DMS53 (cell line): ENCODE measurements at regions not wholly inside any gene's neighbourhood (a gene's known extent, or its start where the extent isn't known, plus 50 kb on each side); places are given as distances from the start of the nearest gene placed in this dataset.

Experiments used
- DNase-seq: peaks from one replicate; lab custom pipeline; 2025; lab: John Stamatoyannopoulos, UW

- DNase-seq: no peak
Observed at GRCh38 chr1:193726722-193727121, 540.3 kb upstream of the B3GALT2 start.

DNA sequence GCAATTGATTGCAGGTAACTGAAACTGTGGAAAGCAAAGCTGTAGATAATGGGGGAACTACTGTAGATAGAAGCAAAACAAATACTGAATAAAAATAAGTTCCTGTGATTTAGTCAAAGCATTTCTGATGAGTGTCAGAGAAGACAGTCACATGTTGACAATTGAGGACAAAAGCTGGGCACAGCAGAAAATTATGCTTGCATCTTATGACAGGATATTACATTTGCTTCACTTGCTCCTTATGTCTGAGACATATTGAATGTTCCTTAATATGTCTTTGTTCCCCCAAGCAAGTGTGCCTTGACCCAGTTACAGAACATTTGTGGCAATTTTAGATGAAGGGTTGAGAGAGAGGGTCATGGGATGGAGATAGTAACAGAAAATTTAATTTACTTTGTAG lies 526.0 kb upstream of the B3GALT2 start:
- no peak for DNase-seq

DNA sequence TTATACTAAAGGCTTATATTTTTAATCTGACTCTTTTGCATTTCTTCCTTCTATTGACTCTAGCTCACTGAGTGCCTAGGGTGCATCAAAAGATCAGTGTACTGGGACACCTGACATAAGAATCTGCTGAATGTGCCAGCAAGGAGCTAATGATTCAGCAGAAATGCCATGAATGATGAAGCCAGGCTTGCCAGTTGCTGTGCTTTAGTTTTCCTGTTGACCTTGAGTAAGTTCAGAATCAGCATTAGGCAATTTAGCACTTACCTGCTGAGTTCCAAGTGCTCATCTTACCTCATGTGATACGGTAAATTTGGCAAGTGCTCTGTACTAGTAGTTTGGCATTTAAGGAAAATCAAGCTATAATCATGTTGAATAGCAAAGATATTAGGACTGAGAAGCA lies 523.2 kb upstream of the B3GALT2 start:
- DNase-seq: no peak

DNA sequence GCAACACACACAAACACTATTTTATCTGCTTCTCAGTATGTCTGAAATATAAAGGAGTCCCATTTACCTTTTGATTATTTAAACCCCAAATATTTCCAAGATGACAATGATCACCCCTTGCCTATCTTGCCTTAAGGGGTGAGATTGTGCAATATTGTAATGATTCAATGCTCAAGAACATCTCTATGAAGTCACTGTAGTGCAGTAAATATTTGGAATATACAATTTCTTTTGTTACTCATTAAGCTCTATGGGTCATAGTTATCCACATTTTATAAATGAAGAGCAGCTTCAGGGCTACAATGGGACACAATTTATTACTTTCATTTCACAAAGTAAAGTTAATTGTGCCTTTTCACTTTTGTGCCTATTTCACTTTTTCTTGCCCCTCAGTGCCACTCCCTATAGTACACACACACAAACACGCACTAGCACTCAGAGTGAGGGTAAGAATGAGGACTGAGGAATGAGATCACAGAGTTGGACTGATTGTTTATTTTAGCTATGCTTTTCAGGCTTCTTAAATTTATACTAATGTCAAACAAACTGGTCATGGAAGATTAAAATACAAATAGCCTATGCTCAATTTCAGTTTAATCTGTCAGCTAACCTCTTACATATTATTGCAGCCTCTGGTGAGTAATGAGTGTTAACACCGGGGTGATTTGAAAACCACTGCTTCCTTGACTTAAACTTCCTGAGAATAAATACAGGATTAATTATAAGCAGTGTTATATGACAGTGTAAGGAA lies 521.0 kb upstream of the B3GALT2 start:
- peak; percentile 64 for DNase-seq

DNA sequence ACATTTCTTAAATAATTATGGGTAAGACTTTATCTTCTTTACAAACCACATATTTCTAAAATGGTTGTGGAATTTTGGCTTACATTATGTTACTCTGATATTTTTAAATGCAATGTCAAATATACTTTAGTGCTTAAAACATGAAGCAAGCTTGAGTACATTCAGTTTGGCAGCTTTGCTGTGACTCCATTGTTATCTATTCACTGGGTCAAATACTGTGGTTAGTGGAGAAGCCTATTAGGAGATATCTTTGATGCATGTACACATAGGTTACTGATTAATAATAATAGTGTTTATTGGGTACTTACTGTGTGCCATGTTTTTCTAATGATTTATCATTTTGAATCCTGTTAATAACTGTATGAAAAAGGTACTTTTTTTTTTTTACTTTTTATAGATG lies 520.4 kb upstream of the B3GALT2 start:
- no peak for DNase-seq

- DNase-seq: no peak
Observed at GRCh38 chr1:193705554-193705981, 519.2 kb upstream of the B3GALT2 start.

DNA sequence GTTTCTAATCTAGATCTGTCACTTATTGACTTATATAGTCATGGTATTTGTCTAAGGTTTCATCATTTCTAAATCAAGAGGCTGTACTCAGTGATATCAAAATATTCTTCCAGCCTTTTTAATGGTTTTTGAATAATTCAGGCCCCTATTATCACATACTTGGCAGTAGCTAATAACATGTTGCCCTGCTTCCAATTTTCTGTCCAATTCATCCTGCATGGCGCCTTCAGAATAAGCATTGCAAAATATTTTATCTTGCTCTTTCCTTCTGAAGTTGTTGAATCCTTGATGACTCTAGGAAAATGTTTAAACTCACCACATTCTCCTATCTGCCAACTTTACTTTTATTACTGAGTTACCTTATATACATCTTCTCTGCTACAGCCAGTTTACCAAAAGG lies 517.2 kb upstream of the B3GALT2 start:
- DNase-seq: no peak

DNA sequence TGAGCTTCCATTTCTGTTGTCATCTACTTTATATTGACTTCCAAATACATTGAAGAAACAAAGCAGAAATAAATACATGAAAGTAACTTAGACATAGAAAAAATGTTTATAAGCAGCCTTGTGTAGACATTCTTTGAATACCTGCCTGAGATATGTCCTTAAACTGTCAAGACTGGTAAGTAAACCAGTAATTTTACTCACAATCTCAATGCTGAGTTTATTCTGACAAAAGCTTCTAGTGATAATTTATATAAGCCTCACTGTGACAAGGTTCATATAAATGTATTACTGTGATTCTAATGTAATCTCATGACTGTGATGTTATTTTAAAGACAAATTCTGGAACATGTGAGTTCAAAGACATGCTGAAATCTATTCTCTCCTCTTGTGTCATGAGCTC lies 516.7 kb upstream of the B3GALT2 start:
- no peak for DNase-seq

DNA sequence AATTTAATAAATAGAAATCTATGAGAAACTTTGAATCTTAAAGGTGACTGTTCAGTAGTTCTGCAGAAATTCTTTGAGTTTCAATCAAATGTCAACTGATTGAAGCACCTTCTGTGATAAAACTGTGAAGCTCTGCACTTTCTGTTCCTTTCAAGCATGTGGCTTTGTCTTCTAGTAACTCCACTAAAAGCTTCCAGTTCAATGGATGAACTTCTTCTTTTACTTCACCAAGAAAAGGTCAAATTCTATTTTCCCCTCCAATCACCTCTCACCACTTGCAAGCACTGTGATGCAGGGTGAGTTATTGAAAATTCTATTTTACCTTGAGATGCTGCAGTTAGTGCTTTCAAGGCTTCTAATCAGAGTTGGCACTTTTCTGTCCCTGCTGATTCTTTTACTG lies 515.3 kb upstream of the B3GALT2 start:
- DNase-seq: no peak

DNA sequence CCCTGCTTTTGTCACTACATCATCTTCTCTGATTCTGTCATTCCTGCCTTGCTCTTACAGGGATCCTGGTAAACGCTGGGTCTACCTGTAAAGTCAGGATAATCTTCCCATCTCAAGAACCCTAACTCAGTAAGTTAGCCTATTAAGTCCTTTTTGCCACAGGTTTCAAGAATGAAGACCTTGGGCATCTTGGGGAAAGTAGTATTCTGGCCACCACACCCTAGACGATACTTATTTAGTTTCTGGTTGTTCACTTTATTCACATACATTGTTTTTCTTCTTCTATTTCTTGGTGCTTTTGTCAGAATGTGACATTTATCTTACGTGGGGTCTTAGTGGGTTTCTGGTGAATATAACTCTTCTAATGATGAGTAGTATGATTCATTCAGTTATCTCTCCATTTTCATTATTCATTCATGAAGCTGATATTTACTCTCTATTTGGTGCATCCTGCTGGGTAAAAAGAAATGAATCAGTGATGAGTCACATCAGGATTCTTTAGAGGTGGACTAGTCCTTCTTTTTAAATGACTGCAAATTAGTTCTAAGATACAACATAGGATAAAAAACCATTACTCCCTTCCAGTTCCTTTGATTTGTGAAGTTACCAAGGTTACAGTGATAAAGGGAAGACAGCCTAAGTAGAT lies 514.4 kb upstream of the B3GALT2 start:
- DNase-seq: peak; percentile 56

DNA sequence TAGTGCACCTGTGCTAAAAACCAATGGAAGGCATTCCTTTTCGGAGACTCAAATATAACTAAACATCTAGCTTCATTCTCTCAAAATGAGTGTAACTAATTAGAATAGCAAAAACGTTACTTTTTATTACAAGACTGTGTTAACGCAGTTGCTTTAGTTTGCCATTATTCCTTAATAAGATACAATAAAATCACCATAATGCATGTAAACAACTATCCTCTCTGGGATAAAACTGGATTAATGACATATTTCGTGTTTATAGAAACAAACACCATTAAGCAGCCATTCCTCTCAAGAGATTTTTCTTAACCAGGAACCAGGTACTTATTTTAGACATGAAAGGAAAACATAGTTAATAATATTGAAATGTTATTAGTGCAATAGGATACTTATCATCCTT lies 512.8 kb upstream of the B3GALT2 start:
- DNase-seq: no peak

- peak; percentile 59 for DNase-seq
Observed at GRCh38 chr1:193697776-193698175, 511.4 kb upstream of the B3GALT2 start.

- DNase-seq: peak; percentile 18
Observed at GRCh38 chr1:193697115-193697762, 510.8 kb upstream of the B3GALT2 start.

GRCh38 chr1:193694741-193695140 lies 508.3 kb upstream of the B3GALT2 start:
- DNase-seq: peak; percentile 27

GRCh38 chr1:193685986-193686385 lies 499.6 kb upstream of the B3GALT2 start:
- no peak for DNase-seq

GRCh38 chr1:193681422-193681821 lies 495.0 kb upstream of the B3GALT2 start:
- peak; percentile 6 for DNase-seq

DNA sequence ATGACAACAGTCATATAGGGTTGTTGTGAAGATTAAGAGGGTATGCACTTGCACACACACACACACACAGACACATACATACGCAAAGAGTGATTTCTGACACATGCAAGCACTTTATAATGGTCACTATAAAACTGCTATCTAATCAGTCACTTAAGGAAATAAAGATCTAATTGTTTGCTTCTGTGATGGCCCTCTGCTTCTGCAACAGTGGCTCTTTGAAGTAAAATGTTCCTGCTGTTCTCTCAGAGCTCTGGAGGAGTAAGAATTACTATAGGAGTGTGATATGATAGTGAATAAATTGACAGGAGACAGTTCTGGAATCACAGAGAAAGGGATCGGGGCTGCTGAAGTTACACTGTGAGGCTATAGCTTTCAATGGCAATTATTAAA lies 494.5 kb upstream of the B3GALT2 start:
- no peak for DNase-seq

- DNase-seq: no peak
Observed at GRCh38 chr1:193680247-193680923, 494.0 kb upstream of the B3GALT2 start.

GRCh38 chr1:193677874-193678273 lies 491.5 kb upstream of the B3GALT2 start:
- DNase-seq: no peak

GRCh38 chr1:193676996-193677549 lies 490.7 kb upstream of the B3GALT2 start:
- no peak for DNase-seq

DNA sequence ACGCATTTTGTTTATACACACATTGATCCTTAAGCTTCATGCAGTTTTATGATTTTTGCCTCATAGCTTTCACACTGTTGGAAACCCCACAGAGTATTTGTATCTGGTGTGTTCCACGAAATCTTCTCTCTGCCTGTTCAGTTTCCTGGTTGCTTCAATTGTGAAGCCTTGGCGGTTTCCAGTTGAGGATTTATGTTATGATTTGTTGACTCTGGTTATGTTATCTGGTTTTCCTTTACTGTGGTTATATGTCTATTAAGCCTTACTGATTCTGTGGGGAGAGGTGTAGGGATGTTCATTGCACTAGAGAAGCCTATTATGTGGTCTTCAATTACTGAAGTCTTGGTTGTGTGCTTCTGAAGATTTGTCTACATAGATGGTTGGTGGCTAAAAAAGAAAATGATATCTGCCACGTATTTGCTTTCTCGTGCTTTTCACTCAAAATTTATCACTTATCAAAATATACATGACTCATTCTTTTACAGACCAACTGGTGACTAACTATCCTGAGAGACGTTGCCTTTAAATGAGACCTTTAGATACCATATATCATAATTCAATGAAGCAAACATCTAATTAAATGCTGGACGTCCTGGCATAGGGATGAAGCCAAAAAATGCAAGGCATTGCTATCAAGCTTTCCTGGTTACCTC lies 488.0 kb upstream of the B3GALT2 start:
- no peak for DNase-seq
